Endothelial cell of umbilical vein (primary cell): ENCODE measurements at regions not wholly inside any gene's neighbourhood (a gene's known extent, or its start where the extent isn't known, plus 50 kb on each side); places are given as distances from the start of the nearest gene placed in this dataset.

Experiments used
- BruUV-seq: library from RNA; stranded (reverse); fragments of 400-500 nt; replicated peaks from 2 replicates; lab custom pipeline; 2021; lab: Mats Ljungman, UMichigan
- CTCF ChIA-PET: fragments of 300-600, 350-600 bp; sonication (Branson Sonifier 250); formaldehyde crosslinking; loops from one replicate; lab custom pipeline; 2021; ENCODE audit warnings: antibody characterized with exemption, inconsistent platforms; lab: Charles Lee
- POLR2A ChIA-PET: fragments of 300-600, 350-600 bp; sonication (Branson Sonifier 250); formaldehyde crosslinking; loops from one replicate; lab custom pipeline; 2021; ENCODE audit warnings: antibody characterized with exemption, inconsistent platforms; lab: Charles Lee
- DNase-seq: peaks from one replicate; pipeline ENCODE4 v3.0.0-alpha.2; 2011; ENCODE audit warnings: low read depth, low spot score
- FAIRE-seq: peaks from 2 replicates; lab custom pipeline; 2011; peaks lifted over from hg19 to GRCh38; lab: Jason Lieb, UNC
- H2AFZ ChIP-seq: 2 replicates; pipeline ENCODE4 v1.6.0; 2012; ENCODE audit warnings: low read depth, low read length, control low read depth, inconsistent platforms
- H3K27ac ChIP-seq: 2 replicates; pipeline ENCODE4 v1.5.1; 2011; ENCODE audit warnings: low read depth, mild to moderate bottlenecking, control low read depth, low read length, moderate library complexity; ENCODE audit not compliant: insufficient read depth
- H3K27me3 ChIP-seq, 2 experiments: 2 replicates each; pipeline versions ENCODE4 v1.6.0 to v1.6.1; 2011; ENCODE audit warnings: low read length in 2 of 2, mixed read lengths in 1 of 2; ENCODE audit not compliant: control insufficient read depth in 2 of 2, insufficient read depth in 2 of 2
- H3K36me3 ChIP-seq, 2 experiments: 2 replicates in 1 of 2; 3 replicates in 1 of 2; pipeline ENCODE4 v1.5.1; 2011; ENCODE audit warnings: low read length in 2 of 2, mild to moderate bottlenecking in 1 of 2, moderate library complexity in 1 of 2; ENCODE audit not compliant: control insufficient read depth in 2 of 2, insufficient read depth in 2 of 2; ENCODE audit errors: extremely low read depth in 1 of 2
- H3K4me1 ChIP-seq: 3 replicates; pipeline ENCODE4 v1.5.1; 2011; ENCODE audit warnings: mild to moderate bottlenecking, low read length; ENCODE audit not compliant: control insufficient read depth, insufficient read depth; ENCODE audit errors: extremely low read depth
- H3K4me2 ChIP-seq: 2 replicates; pipeline ENCODE4 v1.6.1; 2011; ENCODE audit warnings: low read length, control low read depth, mixed read lengths; ENCODE audit not compliant: insufficient read depth
- H3K4me3 ChIP-seq, 3 experiments: fragments of 200-600 bp in 1 of 3; sonication (generic), shearing (Covaris generic) in 1 of 3; replicated peaks in 1 of 3; 2 replicates each; pipeline ENCODE4 v1.5.1; 2011 to 2016; ENCODE audit warnings: control low read depth in 3 of 3, low read length in 3 of 3, mild to moderate bottlenecking in 2 of 3, inconsistent platforms in 1 of 3, low read depth in 1 of 3, moderate library complexity in 1 of 3; ENCODE audit not compliant: insufficient read depth in 1 of 3
- H3K79me2 ChIP-seq: 2 replicates; pipeline ENCODE4 v1.6.0; 2012; ENCODE audit warnings: low read length, inconsistent platforms; ENCODE audit not compliant: control insufficient read depth, insufficient read depth
- H3K9ac ChIP-seq: replicated peaks from 2 replicates; pipeline ENCODE3; 2011; ENCODE audit warnings: low read length, control low read depth; ENCODE audit not compliant: insufficient read depth; ENCODE audit errors: extremely low read depth
- H3K9me1 ChIP-seq: replicated peaks from 3 replicates; pipeline ENCODE4 v1.6.0; 2011; ENCODE audit warnings: mild to moderate bottlenecking, low read length; ENCODE audit not compliant: control insufficient read depth, insufficient read depth; ENCODE audit errors: extremely low read depth
- H3K9me3 ChIP-seq: replicated peaks from 2 replicates; pipeline ENCODE4 v1.5.1; 2012; ENCODE audit warnings: low read length, inconsistent platforms; ENCODE audit not compliant: control insufficient read depth, insufficient read depth
- H4K20me1 ChIP-seq: replicated peaks from 2 replicates; pipeline ENCODE3; 2011; ENCODE audit warnings: mild to moderate bottlenecking, low read length; ENCODE audit not compliant: control insufficient read depth, insufficient read depth; ENCODE audit errors: extremely low read depth
- EZH2 ChIP-seq: IDR thresholded peaks from 2 replicates; pipeline ENCODE4 v1.6.1; 2012; ENCODE audit warnings: borderline replicate concordance, low read depth, mild to moderate bottlenecking, moderate library complexity, low read length, inconsistent platforms; ENCODE audit not compliant: severe bottlenecking
- FOS ChIP-seq: IDR thresholded peaks from 2 replicates; pipeline ENCODE4 v1.6.1; 2011; ENCODE audit warnings: mild to moderate bottlenecking, low read length, moderate library complexity, borderline replicate concordance; ENCODE audit not compliant: insufficient read depth
- GATA2 ChIP-seq: IDR thresholded peaks from 2 replicates; pipeline ENCODE4 v1.7.0; 2011; ENCODE audit warnings: low read depth, mild to moderate bottlenecking, moderate library complexity, mixed read lengths, low read length; ENCODE audit not compliant: insufficient read length, insufficient read depth
- JUN ChIP-seq: IDR thresholded peaks from 2 replicates; pipeline ENCODE4 v1.6.1; 2011; ENCODE audit warnings: borderline replicate concordance, low read depth; ENCODE audit not compliant: insufficient read length, insufficient read depth
- MYC ChIP-seq: IDR thresholded peaks from one replicate; pipeline ENCODE4 v1.6.1; 2011; ENCODE audit warnings: mild to moderate bottlenecking, low read depth, low read length
- POLR2A ChIP-seq: IDR thresholded peaks from 2 replicates; pipeline ENCODE4 v1.6.1; 2012; ENCODE audit warnings: low read depth, mild to moderate bottlenecking, control low read depth, low read length
- POLR2AphosphoS5 ChIP-seq: IDR thresholded peaks from 2 replicates; pipeline ENCODE4 v1.6.1; 2012; ENCODE audit warnings: low read depth, mild to moderate bottlenecking, control low read depth, low read length, moderate library complexity; ENCODE audit not compliant: insufficient read depth
- dilution Hi-C: fragments of 300-500 bp; cut with MboI; formaldehyde crosslinking; loops from one replicate; pipeline ENCODE4 v1.15.0; 2019; ENCODE audit warnings: low sequenced_read_pairs; ENCODE audit not compliant: extremely low pct_ligation_motif_present
- intact Hi-C: fragments of 100-400 bp; cut with micrococcal nuclease; formaldehyde crosslinking; loops from one replicate; pipeline ENCODE4 v1.10.0; 2022
- TF ChIP-seq, protein P1 (sequence below), 2 donors: IDR thresholded peaks; 1 replicate in 1 of 2; 2 replicates in 1 of 2; pipeline ENCODE4 v1.5.1; 2011; ENCODE audit warnings: low read length in 2 of 2, mild to moderate bottlenecking in 2 of 2, moderate library complexity in 2 of 2, control low read depth in 1 of 2, inconsistent platforms in 1 of 2, low read depth in 1 of 2; ENCODE audit not compliant: insufficient read depth in 1 of 2; ENCODE audit errors: extremely low read depth in 1 of 2

- ChIA-PET POLR2A (no interaction called here), CTCF (interaction anchor here (1.0 to 1.5 kb wide), 2 partner anchors 14 to 104 kb away, joined by 4 to 5 read pairs; no protein-coding TSS in a partner anchor)
- BruUV-seq: no TSS peak
- Histone ChIP-seq H3K27me3 (no peaks in the 10 kb centered on the region), H3K4me3 (no peak overlapping the region), H3K4me2 (no peak overlapping the region), H3K4me1 (peaks cover 3% of the 10 kb centered on the region), H3K9me3 (no peaks in the 10 kb centered on the region), H3K27ac (no peak overlapping the region), H3K9ac (no peak overlapping the region), H3K79me2 (no peaks in the 10 kb centered on the region), H4K20me1 (no peaks in the 10 kb centered on the region), H3K9me1 (no peaks in the 10 kb centered on the region), H3K36me3 (no peaks in the 10 kb centered on the region), H2AFZ (no peak overlapping the region)
- TF ChIP-seq EZH2 (no peak), POLR2AphosphoS5 (no peak), MYC (no peak), FOS (no peak), POLR2A (no peak), GATA2 (no peak), JUN (no peak)
- TF ChIP-seq, protein P1, sequence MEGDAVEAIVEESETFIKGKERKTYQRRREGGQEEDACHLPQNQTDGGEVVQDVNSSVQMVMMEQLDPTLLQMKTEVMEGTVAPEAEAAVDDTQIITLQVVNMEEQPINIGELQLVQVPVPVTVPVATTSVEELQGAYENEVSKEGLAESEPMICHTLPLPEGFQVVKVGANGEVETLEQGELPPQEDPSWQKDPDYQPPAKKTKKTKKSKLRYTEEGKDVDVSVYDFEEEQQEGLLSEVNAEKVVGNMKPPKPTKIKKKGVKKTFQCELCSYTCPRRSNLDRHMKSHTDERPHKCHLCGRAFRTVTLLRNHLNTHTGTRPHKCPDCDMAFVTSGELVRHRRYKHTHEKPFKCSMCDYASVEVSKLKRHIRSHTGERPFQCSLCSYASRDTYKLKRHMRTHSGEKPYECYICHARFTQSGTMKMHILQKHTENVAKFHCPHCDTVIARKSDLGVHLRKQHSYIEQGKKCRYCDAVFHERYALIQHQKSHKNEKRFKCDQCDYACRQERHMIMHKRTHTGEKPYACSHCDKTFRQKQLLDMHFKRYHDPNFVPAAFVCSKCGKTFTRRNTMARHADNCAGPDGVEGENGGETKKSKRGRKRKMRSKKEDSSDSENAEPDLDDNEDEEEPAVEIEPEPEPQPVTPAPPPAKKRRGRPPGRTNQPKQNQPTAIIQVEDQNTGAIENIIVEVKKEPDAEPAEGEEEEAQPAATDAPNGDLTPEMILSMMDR (IDR thresholded peaks at IDR 0.05; ENCODE audit: extremely low read depth in 1 of 2, insufficient read depth in 1 of 2, low read depth in 1 of 2, low read length in 2 of 2): no peak
- FAIRE-seq (no peak), DNase-seq (no peak)
- intact Hi-C loops (no loop called here), dilution Hi-C loops (no loop called here)
Observed at GRCh38 chr1:88058205-88058604, 625.9 kb upstream of the PKN2 start.
